ENCODE measurements at regions not wholly inside any gene's neighbourhood (a gene's known extent, or its start where the extent isn't known, plus 50 kb on each side); places are given as distances from the start of the nearest gene placed in this dataset.
A peak's percentile ranks its signal among the peaks of the same experiment; 100 is the strongest.

DNA sequence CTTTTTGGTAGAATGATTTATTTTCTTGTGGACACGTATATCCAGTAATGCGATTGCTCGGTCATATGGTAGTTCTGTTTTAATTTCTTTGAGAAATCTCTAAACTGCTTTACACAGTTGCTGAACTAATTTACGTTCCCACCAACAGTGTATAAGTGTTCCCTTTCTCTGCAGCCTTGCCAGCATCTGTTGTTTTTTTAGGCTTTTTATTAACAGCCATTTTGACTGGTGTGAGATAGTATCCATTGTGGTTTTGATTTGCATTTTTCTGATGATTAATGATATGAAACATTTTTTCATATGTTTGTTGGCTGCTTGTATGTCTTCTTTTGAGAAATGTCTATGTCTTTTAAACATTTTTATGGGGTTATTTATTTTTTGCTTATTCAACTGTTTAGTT is 196.7 kb downstream of the MOXD1 start:
- FAIRE-seq (no peak), DNase-seq (no peak)
- H3K9ac ChIP-seq (ENCODE audit: low read length in 3 of 3) = no peak overlapping the region
- no peaks in the 10 kb centered on the region for H3K27me3 ChIP-seq (ENCODE audit: control insufficient read depth, insufficient read depth, low read length)
- H3K4me3 ChIP-seq (ENCODE audit: low read length in 3 of 3) = no peak overlapping the region
- H3K9me3 ChIP-seq (ENCODE audit: control insufficient read depth in 2 of 3, insufficient read depth in 1 of 3, low read length in 3 of 3) = no peaks in the 10 kb centered on the region
- no peaks in the 10 kb centered on the region for H3K4me1 ChIP-seq (ENCODE audit: control insufficient read depth in 2 of 3, insufficient read depth in 2 of 3, low read depth in 1 of 3, low read length in 3 of 3)
- H3K36me3 ChIP-seq (ENCODE audit: control insufficient read depth in 2 of 3, insufficient read depth in 3 of 3, low read length in 3 of 3) = no peaks in the 10 kb centered on the region
- H3K27ac ChIP-seq (ENCODE audit: low read depth in 2 of 2, low read length in 2 of 2) = no peak overlapping the region
- intact Hi-C loops (cut with DNase I) = no loop called here
- TF ChIP-seq, protein P1, sequence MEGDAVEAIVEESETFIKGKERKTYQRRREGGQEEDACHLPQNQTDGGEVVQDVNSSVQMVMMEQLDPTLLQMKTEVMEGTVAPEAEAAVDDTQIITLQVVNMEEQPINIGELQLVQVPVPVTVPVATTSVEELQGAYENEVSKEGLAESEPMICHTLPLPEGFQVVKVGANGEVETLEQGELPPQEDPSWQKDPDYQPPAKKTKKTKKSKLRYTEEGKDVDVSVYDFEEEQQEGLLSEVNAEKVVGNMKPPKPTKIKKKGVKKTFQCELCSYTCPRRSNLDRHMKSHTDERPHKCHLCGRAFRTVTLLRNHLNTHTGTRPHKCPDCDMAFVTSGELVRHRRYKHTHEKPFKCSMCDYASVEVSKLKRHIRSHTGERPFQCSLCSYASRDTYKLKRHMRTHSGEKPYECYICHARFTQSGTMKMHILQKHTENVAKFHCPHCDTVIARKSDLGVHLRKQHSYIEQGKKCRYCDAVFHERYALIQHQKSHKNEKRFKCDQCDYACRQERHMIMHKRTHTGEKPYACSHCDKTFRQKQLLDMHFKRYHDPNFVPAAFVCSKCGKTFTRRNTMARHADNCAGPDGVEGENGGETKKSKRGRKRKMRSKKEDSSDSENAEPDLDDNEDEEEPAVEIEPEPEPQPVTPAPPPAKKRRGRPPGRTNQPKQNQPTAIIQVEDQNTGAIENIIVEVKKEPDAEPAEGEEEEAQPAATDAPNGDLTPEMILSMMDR (IDR thresholded peaks at IDR 0.05; ENCODE audit: borderline replicate concordance, extremely low read depth, insufficient read depth) = no peak

DNA sequence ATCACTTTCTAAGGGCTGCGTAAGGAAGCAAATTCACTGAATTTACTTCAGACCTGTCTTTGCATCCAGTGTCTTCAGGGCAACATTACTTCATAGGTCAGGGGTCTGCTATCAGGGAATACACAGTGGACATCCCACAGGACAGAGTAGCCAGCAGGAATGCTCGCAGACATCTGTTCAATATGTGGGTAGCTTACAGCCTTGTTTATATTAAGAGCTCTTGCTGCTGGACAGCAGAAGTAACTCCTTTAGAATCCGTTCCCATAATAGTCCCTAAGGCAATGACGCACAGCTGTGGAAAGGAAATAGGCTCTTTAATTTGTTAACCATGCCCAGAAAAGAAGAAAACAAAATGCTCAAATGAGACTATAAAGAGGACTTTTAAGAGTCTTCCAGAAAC is 198.7 kb downstream of the MOXD1 start:
- no peak overlapping the region for H3K9ac ChIP-seq (ENCODE audit: low read length in 3 of 3)
- TF ChIP-seq, protein P1 (IDR thresholded peaks at IDR 0.05; ENCODE audit: borderline replicate concordance, extremely low read depth, insufficient read depth) = no peak
- no peak overlapping the region for H3K27ac ChIP-seq (ENCODE audit: low read depth in 2 of 2, low read length in 2 of 2)
- DNase-seq (peak in 2 of 5 donors; percentile 43 to 87), FAIRE-seq (no peak)
- H3K36me3 ChIP-seq (ENCODE audit: control insufficient read depth in 2 of 3, insufficient read depth in 3 of 3, low read length in 3 of 3) = no peaks in the 10 kb centered on the region
- intact Hi-C loops (cut with DNase I) = no loop called here
- no peaks in the 10 kb centered on the region for H3K27me3 ChIP-seq (ENCODE audit: control insufficient read depth, insufficient read depth, low read length)
- H3K9me3 ChIP-seq (ENCODE audit: control insufficient read depth in 2 of 3, insufficient read depth in 1 of 3, low read length in 3 of 3) = no peaks in the 10 kb centered on the region
- no peaks in the 10 kb centered on the region for H3K4me1 ChIP-seq (ENCODE audit: control insufficient read depth in 2 of 3, insufficient read depth in 2 of 3, low read depth in 1 of 3, low read length in 3 of 3)
- no peak overlapping the region for H3K4me3 ChIP-seq (ENCODE audit: low read length in 3 of 3)

DNA sequence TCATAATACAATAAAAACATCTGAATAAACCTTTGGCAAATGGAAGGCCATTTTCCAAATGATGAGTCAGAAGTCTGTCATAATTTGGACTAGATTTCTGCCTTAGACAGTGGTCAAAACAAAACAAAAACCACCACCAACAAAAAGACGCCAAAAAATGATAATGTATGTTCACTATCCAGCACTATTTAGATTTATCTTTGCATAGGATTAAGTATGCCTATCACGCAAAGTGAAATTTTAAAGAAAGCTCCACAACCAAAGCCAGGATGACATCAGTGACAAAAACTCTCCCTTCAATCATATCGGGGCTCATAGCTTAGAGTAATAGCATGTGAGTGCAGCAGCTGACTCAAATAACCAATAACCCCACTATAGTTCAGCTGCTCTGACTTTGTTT is 201.9 kb downstream of the MOXD1 start:
- FAIRE-seq (no peak), DNase-seq (no peak)
- no peak overlapping the region for H3K27ac ChIP-seq (ENCODE audit: low read depth in 2 of 2, low read length in 2 of 2)
- H3K9me3 ChIP-seq (ENCODE audit: control insufficient read depth in 2 of 3, insufficient read depth in 1 of 3, low read length in 3 of 3) = no peaks in the 10 kb centered on the region
- intact Hi-C loops (cut with DNase I) = no loop called here
- H3K4me1 ChIP-seq (ENCODE audit: control insufficient read depth in 2 of 3, insufficient read depth in 2 of 3, low read depth in 1 of 3, low read length in 3 of 3) = no peaks in the 10 kb centered on the region
- no peak overlapping the region for H3K4me3 ChIP-seq (ENCODE audit: low read length in 3 of 3)
- no peaks in the 10 kb centered on the region for H3K36me3 ChIP-seq (ENCODE audit: control insufficient read depth in 2 of 3, insufficient read depth in 3 of 3, low read length in 3 of 3)
- TF ChIP-seq, protein P1 (IDR thresholded peaks at IDR 0.05; ENCODE audit: borderline replicate concordance, extremely low read depth, insufficient read depth) = no peak
- no peak overlapping the region for H3K9ac ChIP-seq (ENCODE audit: low read length in 3 of 3)
- no peaks in the 10 kb centered on the region for H3K27me3 ChIP-seq (ENCODE audit: control insufficient read depth, insufficient read depth, low read length)

DNA sequence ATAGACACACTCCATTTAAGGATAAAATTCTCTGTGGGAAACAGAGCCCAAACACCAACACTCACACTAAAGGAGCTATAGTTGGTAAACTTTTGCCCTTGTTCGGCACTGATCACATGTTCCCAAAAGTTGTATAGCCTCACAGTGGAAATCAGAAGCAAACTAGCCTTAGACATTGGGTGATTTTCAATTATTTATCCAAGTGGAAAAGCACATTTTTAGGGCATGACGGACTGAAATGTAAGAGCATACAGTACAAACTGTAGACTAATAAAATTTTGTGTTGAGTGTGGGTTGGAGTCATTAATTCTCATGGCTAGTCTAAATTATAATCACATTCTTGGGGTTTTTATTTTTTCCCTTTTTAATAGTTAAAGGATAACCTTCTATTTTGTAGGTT is 202.4 kb downstream of the MOXD1 start:
- intact Hi-C loops (cut with DNase I) = no loop called here
- Histone ChIP-seq H3K27me3 (ENCODE audit: control insufficient read depth, insufficient read depth, low read length) (no peaks in the 10 kb centered on the region), H3K36me3 (ENCODE audit: control insufficient read depth in 2 of 3, insufficient read depth in 3 of 3, low read length in 3 of 3) (no peaks in the 10 kb centered on the region), H3K9me3 (ENCODE audit: control insufficient read depth in 2 of 3, insufficient read depth in 1 of 3, low read length in 3 of 3) (no peaks in the 10 kb centered on the region), H3K9ac (ENCODE audit: low read length in 3 of 3) (no peak overlapping the region), H3K4me3 (ENCODE audit: low read length in 3 of 3) (no peak overlapping the region), H3K4me1 (ENCODE audit: control insufficient read depth in 2 of 3, insufficient read depth in 2 of 3, low read depth in 1 of 3, low read length in 3 of 3) (no peaks in the 10 kb centered on the region), H3K27ac (ENCODE audit: low read depth in 2 of 2, low read length in 2 of 2) (no peak overlapping the region)
- FAIRE-seq = no peak
- DNase-seq = no peak
- TF ChIP-seq, protein P1 (IDR thresholded peaks at IDR 0.05; ENCODE audit: borderline replicate concordance, extremely low read depth, insufficient read depth) = no peak

Measured in kidney (tissue), 13 donors.